GM19395 (cell line): ENCODE measurements at regions not wholly inside any gene's neighbourhood (a gene's known extent, or its start where the extent isn't known, plus 50 kb on each side); places are given as distances from the start of the nearest gene placed in this dataset.
"Not testable (repeated sequence)": the region's sequence is repeated elsewhere in the genome, so short reads cannot be mapped to it uniquely, and the experiment has no call there.

ENCODE experiments used
- ATAC-seq: cut with Tn5 transposase; IDR thresholded peaks from one replicate; pipeline ENCODE4 v1.9.1; 2021; ENCODE audit warnings: mild to moderate bottlenecking, moderate library complexity; ENCODE audit not compliant: unreplicated experiment

DNA sequence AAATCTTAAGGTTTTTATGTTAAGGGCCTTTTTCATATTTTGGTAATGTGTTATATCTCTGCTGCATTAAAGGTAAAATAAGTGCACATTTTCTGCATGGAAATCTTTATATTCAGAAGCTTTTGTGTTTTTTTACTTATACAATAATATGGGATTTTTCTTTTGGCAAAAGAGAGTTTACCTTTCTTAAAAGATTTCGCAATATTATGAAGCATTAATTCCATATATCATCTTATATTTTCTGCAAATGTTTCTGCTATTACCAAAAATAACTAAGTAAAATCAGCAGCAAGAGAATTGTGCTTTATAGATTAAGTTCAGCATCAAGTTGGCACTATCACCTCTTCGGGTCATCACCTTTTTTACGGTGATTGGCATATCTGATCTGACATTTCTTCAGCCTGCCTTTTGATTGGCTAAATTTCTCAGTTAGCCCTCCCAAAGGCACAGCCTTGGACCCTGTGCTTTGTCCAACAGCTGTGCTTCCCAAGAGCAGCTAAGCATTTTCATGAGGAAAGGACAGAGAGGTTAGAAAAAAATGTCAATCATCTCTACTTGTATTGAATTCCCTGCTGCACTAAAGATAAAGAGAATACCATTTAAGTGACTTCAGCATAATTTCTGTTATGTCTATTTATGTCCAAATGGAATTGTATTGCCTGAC lies 767.1 kb upstream of the PRMT6 start:
- ATAC-seq = no peak

GRCh38 chr1:106290805-106291501 lies 765.5 kb upstream of the PRMT6 start:
- ATAC-seq = no peak

DNA sequence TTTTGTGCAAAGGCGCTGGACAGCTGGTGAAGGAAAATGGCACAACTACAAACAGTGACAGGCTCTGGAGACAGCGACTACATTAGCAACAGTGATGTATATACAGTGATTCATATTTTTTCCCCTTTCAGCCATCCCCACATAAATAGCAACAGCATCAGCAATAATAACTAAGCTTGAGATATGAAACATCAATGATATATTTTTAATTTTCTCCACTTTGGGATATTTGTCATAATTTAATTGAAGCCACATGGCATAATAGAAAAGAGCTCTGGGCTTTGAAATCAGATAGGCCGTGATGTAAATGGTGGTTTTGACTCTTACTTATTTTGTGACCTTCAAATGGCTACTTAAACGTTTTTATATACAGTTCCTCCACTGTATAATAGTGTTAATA lies 764.3 kb upstream of the PRMT6 start:
- no peak for ATAC-seq

GRCh38 chr1:106296431-106296830 lies 760.0 kb upstream of the PRMT6 start:
- ATAC-seq = no peak

GRCh38 chr1:106304106-106304505 lies 752.4 kb upstream of the PRMT6 start:
- no peak for ATAC-seq

DNA sequence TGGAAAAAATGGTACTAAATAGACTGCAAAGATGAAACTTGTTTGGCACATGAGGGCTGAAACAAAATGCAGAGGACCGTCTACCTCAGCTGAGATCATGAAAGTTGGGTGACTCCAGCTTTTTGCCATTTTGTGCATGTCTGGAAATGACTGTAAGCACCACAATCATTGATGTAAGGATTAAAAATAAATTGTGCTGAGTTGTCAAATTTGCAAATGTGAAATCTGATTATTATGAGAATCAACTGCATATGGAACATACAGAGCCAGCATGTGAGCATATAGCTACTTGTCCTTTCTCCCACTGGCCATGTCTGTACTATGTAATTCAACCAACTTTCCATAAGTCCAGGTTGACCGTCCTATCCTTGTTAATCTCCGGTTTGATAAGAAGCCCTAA lies 736.9 kb upstream of the PRMT6 start:
- no peak for ATAC-seq

DNA sequence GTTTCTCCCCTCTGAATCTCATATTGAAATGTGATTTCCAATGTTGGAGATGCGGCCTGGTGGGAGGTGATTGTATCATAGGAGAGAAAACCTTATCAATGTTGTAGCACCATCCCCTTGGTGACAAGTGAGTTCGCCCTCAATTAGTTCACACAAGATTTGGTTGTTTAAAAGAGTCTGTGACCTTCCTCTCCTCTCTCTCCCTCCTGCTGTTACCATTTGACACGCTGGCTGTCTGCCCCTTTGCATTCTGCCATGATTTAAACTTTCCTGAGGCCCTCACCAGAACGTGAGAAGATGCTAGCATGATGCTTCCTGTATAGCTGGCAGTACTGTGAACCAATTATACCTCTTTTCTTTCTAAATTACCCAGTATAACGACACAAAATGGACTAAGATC lies 730.9 kb upstream of the PRMT6 start:
- no peak for ATAC-seq

DNA sequence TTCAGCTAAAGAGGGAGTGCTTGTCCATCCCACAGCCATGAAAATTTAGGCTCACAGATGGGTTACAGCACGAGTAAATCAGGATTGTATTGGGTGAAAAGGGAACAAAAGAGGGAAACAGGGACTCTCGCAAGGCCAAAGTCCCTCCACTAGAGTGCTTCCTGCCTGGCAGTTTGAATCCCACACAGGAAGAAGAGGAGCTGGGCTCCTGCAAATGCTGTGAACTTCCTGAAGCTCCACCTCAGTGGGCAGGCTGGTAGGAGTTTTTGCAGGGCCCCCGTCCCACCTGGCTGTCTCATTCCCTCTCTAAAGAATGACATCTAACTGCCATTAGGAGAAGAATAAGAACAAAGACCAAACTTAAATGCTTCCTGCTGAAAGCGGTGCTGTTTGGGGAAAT lies 712.0 kb upstream of the PRMT6 start:
- ATAC-seq = no peak

DNA sequence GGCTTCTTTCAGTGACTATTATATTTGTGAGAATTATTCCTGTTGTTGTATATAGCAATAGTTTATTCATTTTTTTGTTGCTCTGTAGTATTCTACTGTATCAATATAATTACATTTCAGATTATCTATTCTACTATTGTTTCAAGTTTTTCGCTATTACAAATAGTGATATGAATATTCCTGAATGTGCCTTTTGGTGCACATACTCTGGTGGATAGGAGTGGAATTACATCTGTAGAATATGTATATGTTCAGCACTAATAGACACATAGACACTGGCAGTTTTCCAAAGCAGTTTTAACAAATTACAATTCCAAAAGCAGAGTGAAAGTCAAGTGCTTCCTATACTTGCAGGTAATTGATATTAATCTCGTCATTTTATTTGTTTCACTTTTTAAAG lies 696.2 kb upstream of the PRMT6 start:
- ATAC-seq = no peak

DNA sequence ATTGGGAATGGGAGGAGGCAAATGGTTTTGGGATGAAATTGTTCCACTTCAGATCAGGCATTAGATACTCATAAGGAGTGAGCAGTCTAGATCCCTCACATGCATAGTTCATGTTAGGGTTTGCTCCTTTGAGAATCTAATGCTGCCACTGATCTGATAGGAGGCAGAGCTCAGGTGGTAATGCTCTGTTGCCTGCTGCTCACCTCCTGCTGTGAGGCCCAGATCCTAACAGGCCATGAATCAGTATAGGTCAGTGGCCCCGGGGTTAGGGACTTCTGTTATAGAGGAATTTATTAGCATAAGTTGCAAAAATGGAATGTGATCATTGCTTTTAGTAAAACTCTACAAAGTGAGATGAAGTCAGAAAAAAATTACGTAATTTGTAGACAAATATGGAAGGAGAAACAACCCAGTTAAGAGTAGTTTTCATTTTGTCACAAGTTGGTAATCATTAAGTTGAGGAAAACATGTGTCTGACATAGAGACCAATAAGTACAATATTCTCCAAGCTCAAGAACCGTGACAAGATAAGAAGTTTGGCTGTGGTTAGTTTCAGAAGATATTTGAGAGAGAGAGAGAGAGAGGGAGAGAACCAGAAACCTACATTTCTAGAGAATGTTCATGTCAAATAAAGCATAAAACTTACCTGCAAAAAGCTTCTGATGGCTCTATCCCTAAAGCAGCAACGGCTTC lies 689.7 kb upstream of the PRMT6 start:
- no peak for ATAC-seq

DNA sequence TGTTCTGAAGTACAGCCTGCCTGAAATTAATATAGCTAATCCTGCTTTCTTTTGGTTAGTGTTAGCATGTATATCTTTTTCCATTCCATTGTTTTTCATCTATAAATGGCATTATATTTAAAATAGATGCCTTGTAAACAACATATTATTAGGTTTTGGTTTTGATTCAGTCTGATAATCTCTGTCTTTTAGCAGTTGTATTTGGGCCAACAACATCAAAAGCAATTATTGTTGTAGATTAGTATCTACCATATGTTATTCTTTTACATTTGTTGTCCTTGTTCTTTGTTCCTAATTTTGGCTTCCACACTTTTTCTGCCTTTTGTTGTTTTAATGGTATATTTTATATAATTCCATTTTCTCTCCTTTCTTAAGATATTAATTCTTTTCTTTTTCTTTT lies 678.2 kb upstream of the PRMT6 start:
- no peak for ATAC-seq

- no peak for ATAC-seq
These were observed 675.7 kb upstream of the PRMT6 start for GRCh38 chr1:106380772-106381171.

GRCh38 chr1:106389160-106389559 lies 667.3 kb upstream of the PRMT6 start:
- not testable (repeated sequence) for ATAC-seq

DNA sequence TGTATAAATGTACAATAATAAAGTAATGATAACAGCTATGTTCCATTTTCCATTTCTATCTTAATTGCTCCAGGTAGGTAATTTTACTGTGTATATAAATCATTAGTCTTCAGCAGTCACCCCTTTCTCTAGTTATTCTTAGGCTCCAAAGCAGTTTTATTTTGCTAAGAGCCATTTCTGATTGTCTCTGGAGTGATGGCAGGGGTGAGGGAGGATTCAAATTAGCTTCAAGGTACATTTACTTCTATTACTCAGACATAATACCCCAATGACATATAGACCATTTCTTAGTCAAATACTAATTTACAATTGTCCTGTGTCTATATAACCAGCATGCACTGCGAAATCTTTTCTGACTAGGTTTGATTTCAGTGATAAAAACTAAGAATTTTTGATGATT lies 663.4 kb upstream of the PRMT6 start:
- no peak for ATAC-seq

GRCh38 chr1:106396020-106396419 lies 660.5 kb upstream of the PRMT6 start:
- no peak for ATAC-seq

DNA sequence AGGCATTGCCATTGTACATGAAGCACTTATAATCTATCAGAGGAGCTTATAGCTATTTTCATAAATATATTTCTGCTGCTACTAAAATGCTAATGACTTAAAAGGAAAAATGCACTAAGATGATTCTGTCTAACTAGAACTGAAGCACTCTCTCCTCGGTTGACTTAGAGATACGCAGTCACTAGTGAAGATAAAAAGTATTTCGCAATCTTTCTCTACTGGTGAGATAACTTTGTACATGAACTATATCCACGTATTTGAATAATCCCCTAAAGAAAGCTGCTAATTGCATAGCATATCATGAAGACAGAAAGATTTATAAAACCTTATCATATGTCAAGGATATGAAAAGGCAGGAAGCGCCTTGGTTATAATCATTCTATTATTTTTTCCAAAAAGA lies 658.1 kb upstream of the PRMT6 start:
- no peak for ATAC-seq

DNA sequence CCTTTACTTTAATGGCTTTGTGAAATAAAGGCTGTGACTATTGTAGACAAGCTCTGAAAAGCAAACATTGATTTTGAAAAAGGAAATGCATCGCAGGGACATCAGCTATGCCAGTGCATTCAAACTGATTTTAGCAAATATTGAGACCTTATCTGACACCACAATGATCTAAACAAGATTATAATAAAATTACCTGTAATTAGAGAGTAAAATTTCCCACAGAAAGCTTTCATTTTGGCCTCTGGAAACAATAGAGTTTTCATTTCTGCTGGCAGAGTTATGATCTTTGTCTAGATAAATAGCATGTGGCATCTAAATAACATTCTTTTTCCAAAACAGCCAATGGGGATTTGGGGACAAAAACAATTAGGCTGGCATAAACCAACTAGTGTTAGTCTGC lies 650.4 kb upstream of the PRMT6 start:
- ATAC-seq = no peak

DNA sequence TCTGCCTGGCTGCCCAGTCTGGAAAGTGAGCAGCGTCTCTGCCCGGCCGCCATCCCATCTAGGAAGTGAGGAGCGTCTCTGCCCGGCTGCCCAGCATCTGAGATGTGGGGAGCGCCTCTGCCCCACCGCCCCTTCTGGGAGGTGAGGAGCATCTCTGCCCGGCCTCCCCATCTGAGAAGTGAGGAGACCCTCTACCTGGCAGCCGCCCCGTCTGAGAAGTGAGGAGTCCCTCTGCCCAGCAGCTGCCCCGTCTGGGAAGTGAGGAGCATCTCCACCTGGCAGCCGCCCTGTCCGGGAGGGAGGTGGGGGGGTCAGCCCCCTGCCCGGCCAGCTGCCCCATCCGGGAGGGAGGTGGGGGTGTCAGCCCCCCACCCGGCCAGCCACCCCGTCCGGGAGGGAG lies 644.2 kb upstream of the PRMT6 start:
- ATAC-seq = not testable (repeated sequence)

DNA sequence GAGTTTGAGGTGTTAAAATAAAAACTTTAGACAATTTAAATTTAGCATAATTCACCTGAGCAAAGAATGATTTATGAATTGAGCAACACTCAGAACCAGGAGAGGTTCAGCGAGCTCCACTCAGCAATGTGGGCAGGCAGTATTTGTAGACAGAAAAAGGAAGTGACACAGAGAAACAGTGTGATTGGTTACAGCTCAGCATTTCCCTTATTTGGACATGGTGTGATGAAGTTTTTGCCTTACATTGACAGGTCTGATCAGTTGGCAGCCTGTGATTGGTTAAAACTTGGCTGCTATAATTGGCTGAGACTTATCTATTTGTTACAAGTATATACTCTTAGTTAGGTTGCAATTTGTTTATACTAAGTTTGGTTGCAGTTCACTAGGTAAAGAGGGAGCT lies 621.2 kb upstream of the PRMT6 start:
- ATAC-seq = no peak

- no peak for ATAC-seq
These were observed 617.0 kb upstream of the PRMT6 start for GRCh38 chr1:106439475-106439874.

DNA sequence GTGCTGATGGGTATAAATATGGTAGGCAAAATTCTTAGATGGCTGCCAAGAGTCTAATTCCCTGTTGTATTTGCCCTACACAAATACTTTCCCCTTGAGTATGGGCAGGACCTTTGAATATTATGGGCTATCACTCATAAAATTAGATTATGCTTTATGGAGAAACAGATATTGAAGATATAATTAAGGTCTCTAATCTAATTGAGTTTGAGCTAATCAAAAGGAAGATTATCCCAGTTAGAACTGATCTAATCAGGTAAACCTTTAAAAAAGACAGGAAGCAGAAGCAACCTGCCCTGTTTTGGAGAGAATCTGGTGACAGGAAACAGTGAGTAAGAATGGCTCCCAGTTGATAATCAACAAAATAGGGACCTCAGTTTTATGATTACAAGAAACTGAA lies 609.0 kb upstream of the PRMT6 start:
- no peak for ATAC-seq

DNA sequence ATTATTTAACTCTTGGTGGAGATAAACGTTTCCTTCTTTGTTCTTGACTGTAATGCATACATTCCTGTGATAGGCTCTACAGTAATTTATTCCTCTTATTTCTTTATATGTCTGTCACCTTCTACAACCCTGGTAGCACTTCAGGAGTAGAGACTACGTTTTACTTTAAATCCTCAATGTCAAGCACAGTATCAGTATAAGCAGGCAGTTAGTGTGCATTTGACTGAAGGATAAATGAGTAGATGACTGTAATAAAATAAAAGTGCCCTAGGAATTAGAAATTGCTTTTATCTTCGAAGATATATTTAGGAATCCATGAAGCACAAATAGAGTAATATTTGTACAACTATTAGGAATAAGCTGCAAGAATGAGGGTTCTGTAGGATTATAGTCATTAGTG lies 599.6 kb upstream of the PRMT6 start:
- no peak for ATAC-seq
